T-helper 2 cell (primary cell): ENCODE measurements at regions not wholly inside any gene's neighbourhood (a gene's known extent, or its start where the extent isn't known, plus 50 kb on each side); places are given as distances from the start of the nearest gene placed in this dataset.

Experiments
- DNase-seq, 5 experiments: peaks; one replicate each; pipeline versions ENCODE4 v3.0.0 to v3.0.0-alpha.2; 2012 to 2022

GRCh38 chr3:78003090-78003489 is 963.2 kb downstream of the ROBO2 start:
- DNase-seq = no peak

- no peak for DNase-seq
Measured at GRCh38 chr3:78004571-78004970, 964.7 kb downstream of the ROBO2 start.

GRCh38 chr3:78013653-78014052 is 973.8 kb downstream of the ROBO2 start:
- no peak for DNase-seq

GRCh38 chr3:78015856-78016255 is 976.0 kb downstream of the ROBO2 start:
- DNase-seq = no peak

- DNase-seq = no peak
Measured at GRCh38 chr3:78021710-78022109, 981.8 kb downstream of the ROBO2 start.

- no peak for DNase-seq
Measured at GRCh38 chr3:78022232-78022631, 982.3 kb downstream of the ROBO2 start.

GRCh38 chr3:78023257-78023656 is 983.4 kb downstream of the ROBO2 start:
- no peak for DNase-seq

GRCh38 chr3:78025916-78026315 is 986.0 kb downstream of the ROBO2 start:
- DNase-seq = no peak

- no peak for DNase-seq
Measured at GRCh38 chr3:78026318-78026828, 986.5 kb downstream of the ROBO2 start.

- no peak for DNase-seq
Measured at GRCh38 chr3:78029775-78030174, 989.9 kb downstream of the ROBO2 start.

GRCh38 chr3:78035131-78035641 is 995.3 kb downstream of the ROBO2 start:
- no peak for DNase-seq

GRCh38 chr3:78041486-78041885 is 1001.6 kb downstream of the ROBO2 start:
- DNase-seq = no peak

- DNase-seq = no peak
Measured at GRCh38 chr3:78046566-78046965, 1006.7 kb downstream of the ROBO2 start.

GRCh38 chr3:78048698-78049097 is 1008.8 kb downstream of the ROBO2 start:
- peak in 1 of 5 experiments; percentile 0 for DNase-seq

- no peak for DNase-seq
Measured at GRCh38 chr3:78049521-78049920, 1009.6 kb downstream of the ROBO2 start.

- no peak for DNase-seq
Measured at GRCh38 chr3:78050276-78051065, 1010.6 kb downstream of the ROBO2 start.

- DNase-seq = no peak
Measured at GRCh38 chr3:78052746-78053145, 1012.8 kb downstream of the ROBO2 start.

GRCh38 chr3:78066287-78066686 is 1026.4 kb downstream of the ROBO2 start:
- no peak for DNase-seq

GRCh38 chr3:78070188-78070587 is 1030.3 kb downstream of the ROBO2 start:
- DNase-seq = no peak

GRCh38 chr3:78076379-78076778 is 1036.5 kb downstream of the ROBO2 start:
- DNase-seq = no peak

- no peak for DNase-seq
Measured at GRCh38 chr3:78077178-78077577, 1037.3 kb downstream of the ROBO2 start.

- no peak for DNase-seq
Measured at GRCh38 chr3:78077842-78078241, 1037.9 kb downstream of the ROBO2 start.

GRCh38 chr3:78079514-78079913 is 1039.6 kb downstream of the ROBO2 start:
- no peak for DNase-seq

GRCh38 chr3:78086150-78086549 is 1046.3 kb downstream of the ROBO2 start:
- DNase-seq = no peak

GRCh38 chr3:78087134-78087533 is 1047.2 kb downstream of the ROBO2 start:
- no peak for DNase-seq
